GM19455 (cell line): ENCODE measurements at regions not wholly inside any gene's neighbourhood (a gene's known extent, or its start where the extent isn't known, plus 50 kb on each side); places are given as distances from the start of the nearest gene placed in this dataset.
"Not testable (repeated sequence)": the region's sequence is repeated elsewhere in the genome, so short reads cannot be mapped to it uniquely, and the experiment has no call there.

Experiments used
- ATAC-seq: cut with Tn5 transposase; IDR thresholded peaks from one replicate; pipeline ENCODE4 v1.9.1; 2021; ENCODE audit not compliant: unreplicated experiment

- ATAC-seq, result no peak
Measured at GRCh38 chr4:145298885-145299284, 118.5 kb upstream of the OTUD4 start.

GRCh38 chr4:145297556-145297955 is 117.2 kb upstream of the OTUD4 start:
- ATAC-seq, result no peak

GRCh38 chr4:145295547-145295946 is 115.2 kb upstream of the OTUD4 start:
- ATAC-seq, result no peak

- ATAC-seq, result no peak
Measured at GRCh38 chr4:145295122-145295521, 114.7 kb upstream of the OTUD4 start.

- no peak for ATAC-seq
Measured at GRCh38 chr4:145293658-145294057, 113.3 kb upstream of the OTUD4 start.

- no peak for ATAC-seq
Measured at GRCh38 chr4:145290955-145291354, 110.6 kb upstream of the OTUD4 start.

GRCh38 chr4:145289403-145290076 is 109.2 kb upstream of the OTUD4 start:
- no peak for ATAC-seq

- ATAC-seq, result no peak
Measured at GRCh38 chr4:145287351-145287750, 107.0 kb upstream of the OTUD4 start.

- ATAC-seq, result no peak
Measured at GRCh38 chr4:145285928-145286327, 105.5 kb upstream of the OTUD4 start.

- ATAC-seq, result no peak
Measured at GRCh38 chr4:145283909-145284308, 103.5 kb upstream of the OTUD4 start.

- no peak for ATAC-seq
Measured at GRCh38 chr4:145281951-145282350, 101.6 kb upstream of the OTUD4 start.

GRCh38 chr4:145281224-145281623 is 100.8 kb upstream of the OTUD4 start:
- no peak for ATAC-seq

- ATAC-seq, result no peak
Measured at GRCh38 chr4:145280541-145280940, 100.2 kb upstream of the OTUD4 start.

GRCh38 chr4:145279122-145279960 is 99.0 kb upstream of the OTUD4 start:
- no peak for ATAC-seq

GRCh38 chr4:145278341-145279121 is 98.1 kb upstream of the OTUD4 start:
- no peak for ATAC-seq

GRCh38 chr4:145277011-145277410 is 96.6 kb upstream of the OTUD4 start:
- ATAC-seq, result no peak

- ATAC-seq, result no peak
Measured at GRCh38 chr4:145276050-145276449, 95.7 kb upstream of the OTUD4 start.

GRCh38 chr4:145271194-145271593 is 90.8 kb upstream of the OTUD4 start:
- ATAC-seq, result no peak

GRCh38 chr4:145266881-145267280 is 86.5 kb upstream of the OTUD4 start:
- ATAC-seq, result no peak

GRCh38 chr4:145260091-145260490 is 79.7 kb upstream of the OTUD4 start:
- ATAC-seq, result no peak

GRCh38 chr4:145255311-145255710 is 74.9 kb upstream of the OTUD4 start:
- ATAC-seq, result not testable (repeated sequence)

- ATAC-seq, result no peak
Measured at GRCh38 chr4:145252190-145252589, 71.8 kb upstream of the OTUD4 start.
